ENCODE measurements at regions not wholly inside any gene's neighbourhood (a gene's known extent, or its start where the extent isn't known, plus 50 kb on each side); places are given as distances from the start of the nearest gene placed in this dataset.

DNA sequence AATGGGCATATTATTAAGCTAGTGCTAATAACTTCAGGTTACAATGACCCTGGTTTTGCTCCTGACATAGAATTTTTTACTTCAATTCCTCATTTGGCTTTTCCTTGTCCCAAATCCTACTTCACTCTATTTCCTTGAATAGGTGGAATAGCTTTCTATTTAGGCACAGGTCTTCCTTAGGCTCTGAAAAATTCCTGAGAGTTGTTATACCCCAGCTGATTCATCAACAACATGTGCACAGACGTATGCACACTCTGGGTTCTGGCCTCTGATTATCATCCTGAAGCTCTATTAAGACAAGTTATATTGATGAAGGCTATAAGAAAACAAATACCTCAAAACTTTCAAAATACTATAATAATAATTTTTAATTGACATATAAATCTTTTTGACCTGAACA, 172.4 kb downstream of the NTMT2 start (continued):
- TF ChIP-seq, protein P1, sequence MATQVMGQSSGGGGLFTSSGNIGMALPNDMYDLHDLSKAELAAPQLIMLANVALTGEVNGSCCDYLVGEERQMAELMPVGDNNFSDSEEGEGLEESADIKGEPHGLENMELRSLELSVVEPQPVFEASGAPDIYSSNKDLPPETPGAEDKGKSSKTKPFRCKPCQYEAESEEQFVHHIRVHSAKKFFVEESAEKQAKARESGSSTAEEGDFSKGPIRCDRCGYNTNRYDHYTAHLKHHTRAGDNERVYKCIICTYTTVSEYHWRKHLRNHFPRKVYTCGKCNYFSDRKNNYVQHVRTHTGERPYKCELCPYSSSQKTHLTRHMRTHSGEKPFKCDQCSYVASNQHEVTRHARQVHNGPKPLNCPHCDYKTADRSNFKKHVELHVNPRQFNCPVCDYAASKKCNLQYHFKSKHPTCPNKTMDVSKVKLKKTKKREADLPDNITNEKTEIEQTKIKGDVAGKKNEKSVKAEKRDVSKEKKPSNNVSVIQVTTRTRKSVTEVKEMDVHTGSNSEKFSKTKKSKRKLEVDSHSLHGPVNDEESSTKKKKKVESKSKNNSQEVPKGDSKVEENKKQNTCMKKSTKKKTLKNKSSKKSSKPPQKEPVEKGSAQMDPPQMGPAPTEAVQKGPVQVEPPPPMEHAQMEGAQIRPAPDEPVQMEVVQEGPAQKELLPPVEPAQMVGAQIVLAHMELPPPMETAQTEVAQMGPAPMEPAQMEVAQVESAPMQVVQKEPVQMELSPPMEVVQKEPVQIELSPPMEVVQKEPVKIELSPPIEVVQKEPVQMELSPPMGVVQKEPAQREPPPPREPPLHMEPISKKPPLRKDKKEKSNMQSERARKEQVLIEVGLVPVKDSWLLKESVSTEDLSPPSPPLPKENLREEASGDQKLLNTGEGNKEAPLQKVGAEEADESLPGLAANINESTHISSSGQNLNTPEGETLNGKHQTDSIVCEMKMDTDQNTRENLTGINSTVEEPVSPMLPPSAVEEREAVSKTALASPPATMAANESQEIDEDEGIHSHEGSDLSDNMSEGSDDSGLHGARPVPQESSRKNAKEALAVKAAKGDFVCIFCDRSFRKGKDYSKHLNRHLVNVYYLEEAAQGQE (IDR thresholded peaks at IDR 0.05; ENCODE audit: unreplicated experiment), result no peak
- TF ChIP-seq EZH2phosphoT487 (IDR thresholded peaks at IDR 0.05; ENCODE audit: unreplicated experiment), result no peak
- TF ChIP-seq EZH2 (IDR thresholded peaks at IDR 0.05; ENCODE audit: low read depth, unreplicated experiment), result no peak
- TF ChIP-seq ZNF331 (CRISPR knock-in tag; IDR thresholded peaks at IDR 0.05; ENCODE audit: low read depth), result no peak
- TF ChIP-seq NANOG (IDR thresholded peaks at IDR 0.05; ENCODE audit: borderline replicate concordance), result no peak
- TF ChIP-seq CREB1 (CRISPR knock-in tag; IDR thresholded peaks at IDR 0.05; ENCODE audit: low read depth), result no peak
- no peak for TF ChIP-seq STAT1 (IDR thresholded peaks at IDR 0.05; ENCODE audit: unreplicated experiment)
- no peak for TF ChIP-seq ZNF114 (CRISPR knock-in tag; IDR thresholded peaks at IDR 0.05)

DNA sequence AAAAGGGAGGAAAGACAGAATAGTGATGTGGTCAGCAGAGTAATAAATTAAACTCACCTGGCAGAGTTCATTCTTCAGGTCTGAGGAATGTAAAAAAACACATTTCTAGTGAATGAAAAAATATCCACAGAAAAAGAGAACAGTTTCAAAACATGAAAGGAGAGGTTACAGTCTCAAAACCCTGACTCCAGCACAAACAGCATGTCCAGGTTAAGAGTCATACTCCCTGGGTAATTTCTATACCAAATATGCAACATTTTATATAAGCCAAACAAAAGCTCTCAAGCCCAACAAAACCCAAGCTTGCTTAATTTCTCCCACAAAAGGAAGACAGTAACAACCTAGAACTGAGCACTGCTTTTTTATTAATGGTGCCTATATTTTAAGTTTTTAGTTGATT, 173.0 kb downstream of the NTMT2 start:
- Histone ChIP-seq H3K4me1 (ENCODE audit: insufficient read depth) (peaks cover 10% of the 10 kb centered on the region), H3K27me3 (ENCODE audit: insufficient read depth) (no peaks in the 10 kb centered on the region), H3F3A (replicated peaks; ENCODE audit: low read depth) (no peaks in the 10 kb centered on the region), H2AFZ (no peak overlapping the region), H3K27ac (ENCODE audit: low read depth) (no peak overlapping the region), H3K36me3 (ENCODE audit: insufficient read depth) (no peaks in the 10 kb centered on the region; the same call in 1 of the 2 replicates), H3K79me2 (replicated peaks; ENCODE audit: insufficient read depth) (no peaks in the 10 kb centered on the region), H3K4me3 (no peak overlapping the region), H3K9me2 (ENCODE audit: insufficient read depth) (peaks cover 10% of the 10 kb centered on the region), H3K4me2 (no peak overlapping the region), H4K20me1 (replicated peaks; ENCODE audit: insufficient read depth) (no peaks in the 10 kb centered on the region)
- H3K36me3 Mint-ChIP-seq (ENCODE audit: low read depth), result no peaks in the 10 kb centered on the region
- H3K9me3 Mint-ChIP-seq, result 0 out of 3 replicates have a peak, but pooled peaks cover under 1% of the 10 kb centered on the region
- H3K4me3 Mint-ChIP-seq, result no peak overlapping the region
- DNase-seq (ENCODE audit: low spot score) (no peak), ATAC-seq (no peak)
- no peak overlapping the region for H3K27ac Mint-ChIP-seq
- peaks cover 19% of the 10 kb centered on the region for H3K4me1 Mint-ChIP-seq
- no peaks in the 10 kb centered on the region for H3K27me3 Mint-ChIP-seq (ENCODE audit: insufficient read depth, low read depth, poor library complexity)
- no peak for TF ChIP-seq NANOG (IDR thresholded peaks at IDR 0.05; ENCODE audit: borderline replicate concordance)

DNA sequence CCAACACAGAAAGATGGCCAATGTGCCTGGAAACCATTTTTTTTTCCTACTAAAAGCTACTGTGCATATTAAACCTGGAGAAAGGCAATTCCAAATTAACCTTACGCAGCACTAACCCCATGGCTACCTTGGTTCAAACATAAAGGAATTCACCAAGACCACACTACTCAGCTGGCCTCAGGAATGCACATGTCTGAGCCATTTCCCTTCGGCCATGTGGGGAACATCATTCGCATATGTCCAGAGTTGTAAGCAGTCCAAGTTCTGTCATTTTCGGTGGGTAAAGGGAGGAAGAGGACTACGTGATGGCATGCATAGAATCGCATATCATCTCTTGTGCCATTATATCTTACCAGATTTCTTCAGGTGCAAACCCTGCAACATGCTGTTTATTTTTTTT, 175.4 kb downstream of the NTMT2 start:
- Histone ChIP-seq H3K9me2 (ENCODE audit: insufficient read depth) (no peaks in the 10 kb centered on the region), H3K79me2 (replicated peaks; ENCODE audit: insufficient read depth) (no peaks in the 10 kb centered on the region), H3F3A (replicated peaks; ENCODE audit: low read depth) (no peaks in the 10 kb centered on the region), H2AFZ (no peak overlapping the region), H3K4me3 (no peak overlapping the region), H4K20me1 (replicated peaks; ENCODE audit: insufficient read depth) (no peaks in the 10 kb centered on the region), H3K4me1 (ENCODE audit: insufficient read depth) (no peaks in the 10 kb centered on the region), H3K27ac (ENCODE audit: low read depth) (no peak overlapping the region), H3K36me3 (ENCODE audit: insufficient read depth) (no peaks in the 10 kb centered on the region), H3K4me2 (no peak overlapping the region), H3K27me3 (ENCODE audit: insufficient read depth) (no peaks in the 10 kb centered on the region)
- no peaks in the 10 kb centered on the region for H3K27me3 Mint-ChIP-seq (ENCODE audit: insufficient read depth, low read depth, poor library complexity)
- DNase-seq (ENCODE audit: low spot score) (no peak), ATAC-seq (no peak)
- no peak overlapping the region for H3K4me3 Mint-ChIP-seq
- no peak overlapping the region for H3K27ac Mint-ChIP-seq
- peaks cover 7% of the 10 kb centered on the region for H3K4me1 Mint-ChIP-seq
- H3K36me3 Mint-ChIP-seq (ENCODE audit: low read depth), result no peaks in the 10 kb centered on the region
- H3K9me3 Mint-ChIP-seq, result peaks cover 3% of the 10 kb centered on the region; the same call in 2 of the 3 replicates
- TF ChIP-seq ZNF331 (CRISPR knock-in tag; IDR thresholded peaks at IDR 0.05; ENCODE audit: low read depth) (no peak), POLR2AphosphoS5 (IDR thresholded peaks at IDR 0.05; ENCODE audit: low read depth) (no peak), JUNB (IDR thresholded peaks at IDR 0.05; ENCODE audit: unreplicated experiment) (no peak), CREB1 (CRISPR knock-in tag; IDR thresholded peaks at IDR 0.05; ENCODE audit: low read depth) (no peak), NANOG (IDR thresholded peaks at IDR 0.05; ENCODE audit: borderline replicate concordance) (no peak)
- TF ChIP-seq, protein P2, sequence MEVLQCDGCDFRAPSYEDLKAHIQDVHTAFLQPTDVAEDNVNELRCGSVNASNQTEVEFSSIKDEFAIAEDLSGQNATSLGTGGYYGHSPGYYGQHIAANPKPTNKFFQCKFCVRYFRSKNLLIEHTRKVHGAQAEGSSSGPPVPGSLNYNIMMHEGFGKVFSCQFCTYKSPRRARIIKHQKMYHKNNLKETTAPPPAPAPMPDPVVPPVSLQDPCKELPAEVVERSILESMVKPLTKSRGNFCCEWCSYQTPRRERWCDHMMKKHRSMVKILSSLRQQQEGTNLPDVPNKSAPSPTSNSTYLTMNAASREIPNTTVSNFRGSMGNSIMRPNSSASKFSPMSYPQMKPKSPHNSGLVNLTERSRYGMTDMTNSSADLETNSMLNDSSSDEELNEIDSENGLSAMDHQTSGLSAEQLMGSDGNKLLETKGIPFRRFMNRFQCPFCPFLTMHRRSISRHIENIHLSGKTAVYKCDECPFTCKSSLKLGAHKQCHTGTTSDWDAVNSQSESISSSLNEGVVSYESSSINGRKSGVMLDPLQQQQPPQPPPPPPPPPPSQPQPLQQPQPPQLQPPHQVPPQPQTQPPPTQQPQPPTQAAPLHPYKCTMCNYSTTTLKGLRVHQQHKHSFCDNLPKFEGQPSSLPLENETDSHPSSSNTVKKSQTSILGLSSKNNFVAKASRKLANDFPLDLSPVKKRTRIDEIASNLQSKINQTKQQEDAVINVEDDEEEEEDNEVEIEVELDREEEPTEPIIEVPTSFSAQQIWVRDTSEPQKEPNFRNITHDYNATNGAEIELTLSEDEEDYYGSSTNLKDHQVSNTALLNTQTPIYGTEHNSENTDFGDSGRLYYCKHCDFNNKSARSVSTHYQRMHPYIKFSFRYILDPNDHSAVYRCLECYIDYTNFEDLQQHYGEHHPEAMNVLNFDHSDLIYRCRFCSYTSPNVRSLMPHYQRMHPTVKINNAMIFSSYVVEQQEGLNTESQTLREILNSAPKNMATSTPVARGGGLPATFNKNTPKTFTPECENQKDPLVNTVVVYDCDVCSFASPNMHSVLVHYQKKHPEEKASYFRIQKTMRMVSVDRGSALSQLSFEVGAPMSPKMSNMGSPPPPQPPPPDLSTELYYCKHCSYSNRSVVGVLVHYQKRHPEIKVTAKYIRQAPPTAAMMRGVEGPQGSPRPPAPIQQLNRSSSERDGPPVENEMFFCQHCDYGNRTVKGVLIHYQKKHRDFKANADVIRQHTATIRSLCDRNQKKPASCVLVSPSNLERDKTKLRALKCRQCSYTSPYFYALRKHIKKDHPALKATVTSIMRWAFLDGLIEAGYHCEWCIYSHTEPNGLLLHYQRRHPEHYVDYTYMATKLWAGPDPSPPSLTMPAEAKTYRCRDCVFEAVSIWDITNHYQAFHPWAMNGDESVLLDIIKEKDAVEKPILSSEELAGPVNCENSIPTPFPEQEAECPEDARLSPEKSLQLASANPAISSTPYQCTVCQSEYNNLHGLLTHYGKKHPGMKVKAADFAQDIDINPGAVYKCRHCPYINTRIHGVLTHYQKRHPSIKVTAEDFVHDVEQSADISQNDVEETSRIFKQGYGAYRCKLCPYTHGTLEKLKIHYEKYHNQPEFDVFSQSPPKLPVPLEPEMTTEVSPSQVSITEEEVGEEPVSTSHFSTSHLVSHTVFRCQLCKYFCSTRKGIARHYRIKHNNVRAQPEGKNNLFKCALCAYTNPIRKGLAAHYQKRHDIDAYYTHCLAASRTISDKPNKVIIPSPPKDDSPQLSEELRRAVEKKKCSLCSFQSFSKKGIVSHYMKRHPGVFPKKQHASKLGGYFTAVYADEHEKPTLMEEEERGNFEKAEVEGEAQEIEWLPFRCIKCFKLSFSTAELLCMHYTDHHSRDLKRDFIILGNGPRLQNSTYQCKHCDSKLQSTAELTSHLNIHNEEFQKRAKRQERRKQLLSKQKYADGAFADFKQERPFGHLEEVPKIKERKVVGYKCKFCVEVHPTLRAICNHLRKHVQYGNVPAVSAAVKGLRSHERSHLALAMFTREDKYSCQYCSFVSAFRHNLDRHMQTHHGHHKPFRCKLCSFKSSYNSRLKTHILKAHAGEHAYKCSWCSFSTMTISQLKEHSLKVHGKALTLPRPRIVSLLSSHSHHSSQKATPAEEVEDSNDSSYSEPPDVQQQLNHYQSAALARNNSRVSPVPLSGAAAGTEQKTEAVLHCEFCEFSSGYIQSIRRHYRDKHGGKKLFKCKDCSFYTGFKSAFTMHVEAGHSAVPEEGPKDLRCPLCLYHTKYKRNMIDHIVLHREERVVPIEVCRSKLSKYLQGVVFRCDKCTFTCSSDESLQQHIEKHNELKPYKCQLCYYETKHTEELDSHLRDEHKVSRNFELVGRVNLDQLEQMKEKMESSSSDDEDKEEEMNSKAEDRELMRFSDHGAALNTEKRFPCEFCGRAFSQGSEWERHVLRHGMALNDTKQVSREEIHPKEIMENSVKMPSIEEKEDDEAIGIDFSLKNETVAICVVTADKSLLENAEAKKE (CRISPR knock-in tag; IDR thresholded peaks at IDR 0.05), result no peak
